ENCODE measurements at regions not wholly inside any gene's neighbourhood (a gene's known extent, or its start where the extent isn't known, plus 50 kb on each side); places are given as distances from the start of the nearest gene placed in this dataset.

- H3K4me3 ChIP-seq, result no peak overlapping the region
- no peaks in the 10 kb centered on the region for H3K9me3 ChIP-seq
- H3K27ac ChIP-seq, result no peak overlapping the region
- H3K4me1 ChIP-seq, result no peaks in the 10 kb centered on the region
- no peaks in the 10 kb centered on the region for H3K36me3 ChIP-seq
- H3K27me3 ChIP-seq, result peaks cover 0 to 3% (median 0%) of the 10 kb centered on the region in 4 donors
- 42 to 50% methylated on average over 2 of the region's 2 CpGs for WGBS, 2 donors
- no peak for DNase-seq
- intact Hi-C loops (cut with DNase I), result no loop called here
- TF ChIP-seq CTCF (IDR thresholded peaks at IDR 0.05) (peak in 5 of 6 experiments; percentile 21 to 64 (median 47)), POLR2A (IDR thresholded peaks at IDR 0.05) (no peak)
These were observed 344.3 kb upstream of the KCNH7 start for GRCh38 chr2:163182764-163183354.

- WGBS, 2 donors, result 66 to 81% methylated on average over 3 of the region's 3 CpGs
- Histone ChIP-seq H3K4me3 (no peak overlapping the region), H3K27ac (no peak overlapping the region), H3K4me1 (no peaks in the 10 kb centered on the region), H3K36me3 (no peaks in the 10 kb centered on the region), H3K9me3 (no peaks in the 10 kb centered on the region), H3K27me3 (peaks cover 0 to 3% (median 0%) of the 10 kb centered on the region in 4 donors)
- intact Hi-C loops (cut with DNase I), result no loop called here
- TF ChIP-seq CTCF (IDR thresholded peaks at IDR 0.05), result no peak
- no peak for TF ChIP-seq POLR2A (IDR thresholded peaks at IDR 0.05)
- DNase-seq, result no peak
These were observed 339.0 kb upstream of the KCNH7 start for GRCh38 chr2:163177592-163177991.

DNA sequence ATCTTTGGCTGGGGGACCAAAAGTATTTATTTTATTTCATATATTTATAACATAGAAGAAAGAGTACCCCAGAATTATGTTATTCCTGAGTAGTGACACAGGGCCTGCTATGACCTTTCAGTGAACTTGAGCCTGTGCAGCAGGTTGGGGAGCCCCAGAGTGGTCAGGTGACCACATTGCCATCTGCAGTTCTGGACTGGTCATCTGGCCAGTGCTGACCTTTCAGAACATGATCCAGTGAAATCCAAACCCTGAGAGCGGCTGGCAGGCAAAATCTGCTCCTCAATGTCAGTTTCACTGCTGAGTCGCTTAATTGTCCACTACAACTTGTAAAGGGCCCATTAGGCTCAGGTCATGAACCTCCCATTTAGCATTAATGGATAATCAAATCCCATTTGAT lies 336.7 kb upstream of the KCNH7 start:
- H3K4me3 ChIP-seq, result no peak overlapping the region
- no peak overlapping the region for H3K27ac ChIP-seq
- 83 to 97% methylated on average over 2 of the region's 2 CpGs for WGBS, 2 donors
- H3K4me1 ChIP-seq, result no peaks in the 10 kb centered on the region
- no peaks in the 10 kb centered on the region for H3K27me3 ChIP-seq
- intact Hi-C loops (cut with DNase I), result no loop called here
- no peak for DNase-seq
- no peaks in the 10 kb centered on the region for H3K9me3 ChIP-seq
- no peaks in the 10 kb centered on the region for H3K36me3 ChIP-seq
- TF ChIP-seq POLR2A (IDR thresholded peaks at IDR 0.05), result no peak
- no peak for TF ChIP-seq CTCF (IDR thresholded peaks at IDR 0.05)

DNA sequence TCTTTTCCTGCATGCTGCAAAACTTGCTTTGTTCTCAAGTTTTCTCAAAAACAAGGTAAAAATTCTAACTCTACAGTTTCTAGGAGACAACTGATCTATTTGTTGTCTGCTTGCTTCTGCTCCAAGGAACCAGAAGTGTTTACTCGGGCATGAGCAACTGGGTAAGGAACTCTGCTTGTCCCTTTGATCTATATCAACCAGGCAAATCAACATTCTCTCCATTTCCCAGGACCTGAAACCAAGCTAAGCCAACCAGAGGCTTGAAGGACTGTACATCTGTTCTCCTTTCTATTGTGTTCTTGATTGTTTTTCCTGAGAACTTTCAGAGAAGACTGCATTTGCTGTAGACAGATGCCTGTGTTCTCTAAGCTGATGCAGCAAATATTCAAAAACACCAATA lies 335.0 kb upstream of the KCNH7 start:
- no peak overlapping the region for H3K4me3 ChIP-seq
- no peaks in the 10 kb centered on the region for H3K27me3 ChIP-seq
- intact Hi-C loops (cut with DNase I), result no loop called here
- no peak overlapping the region for H3K27ac ChIP-seq
- DNase-seq, result no peak
- H3K9me3 ChIP-seq, result no peaks in the 10 kb centered on the region
- H3K4me1 ChIP-seq, result no peaks in the 10 kb centered on the region
- whole genome bisulfite sequencing, 2 donors, result 57% methylated on average over 1 of the region's 1 CpG
- TF ChIP-seq CTCF (IDR thresholded peaks at IDR 0.05) (no peak), POLR2A (IDR thresholded peaks at IDR 0.05) (no peak)
- no peaks in the 10 kb centered on the region for H3K36me3 ChIP-seq

- Histone ChIP-seq H3K27me3 (no peaks in the 10 kb centered on the region), H3K4me1 (no peaks in the 10 kb centered on the region), H3K9me3 (no peaks in the 10 kb centered on the region), H3K36me3 (no peaks in the 10 kb centered on the region), H3K27ac (no peak overlapping the region), H3K4me3 (no peak overlapping the region)
- DNase-seq, result no peak
- intact Hi-C loops (cut with DNase I), result no loop called here
- no peak for TF ChIP-seq CTCF (IDR thresholded peaks at IDR 0.05)
- TF ChIP-seq POLR2A (IDR thresholded peaks at IDR 0.05), result no peak
- WGBS, 2 donors, result 45 to 46% methylated on average over 2 of the region's 2 CpGs
These were observed 333.4 kb upstream of the KCNH7 start for GRCh38 chr2:163171786-163172530.

Measured in esophagus squamous epithelium (tissue), 5 donors.